AG04450 (cell line): ENCODE measurements at regions not wholly inside any gene's neighbourhood (a gene's known extent, or its start where the extent isn't known, plus 50 kb on each side); places are given as distances from the start of the nearest gene placed in this dataset.
"Not testable (repeated sequence)": the region's sequence is repeated elsewhere in the genome, so short reads cannot be mapped to it uniquely, and the experiment has no call there.

Experiments used
- CTCF ChIA-PET: fragments of 300-600, 350-600 bp; formaldehyde crosslinking; extraction: SDS; loops from one replicate; lab custom pipeline; 2022; ENCODE audit warnings: antibody characterized with exemption, inconsistent platforms; lab: Charles Lee
- POLR2A ChIA-PET: fragments of 350-600 bp; formaldehyde crosslinking; extraction: SDS; loops from one replicate; lab custom pipeline; 2021; ENCODE audit warnings: antibody characterized with exemption, inconsistent platforms; lab: Yijun Ruan, JAX
- DNase-seq: peaks from one replicate; pipeline ENCODE4 v3.0.0-alpha.2; 2011; ENCODE audit warnings: low read depth, low spot score
- H3K27ac ChIP-seq: one replicate; pipeline ENCODE4 v1.5.1; 2012; ENCODE audit warnings: low read depth, low read length, control low read depth
- H3K27me3 ChIP-seq: one replicate; pipeline ENCODE4 v1.6.0; 2012; ENCODE audit warnings: low read length; ENCODE audit not compliant: control insufficient read depth, insufficient read depth
- H3K4me3 ChIP-seq: 2 replicates; pipeline ENCODE4 v1.5.1; 2011; ENCODE audit warnings: mild to moderate bottlenecking, low read depth, low read length, control low read depth
- H3K9me3 ChIP-seq: 2 replicates; pipeline ENCODE4 v1.5.1; 2012; ENCODE audit warnings: low read length; ENCODE audit not compliant: control insufficient read depth, insufficient read depth
- CTCF ChIP-seq: IDR thresholded peaks from 2 replicates; pipeline ENCODE4 v1.5.1; 2011; ENCODE audit warnings: low read depth, low read length, control low read depth, inconsistent platforms

GRCh38 chr2:8125741-8126711 lies 555.8 kb upstream of the ID2 start:
- H3K27me3 ChIP-seq, result no peaks in the 10 kb centered on the region
- no peak for TF ChIP-seq CTCF
- DNase-seq, result no peak
- H3K9me3 ChIP-seq, result no peaks in the 10 kb centered on the region
- H3K27ac ChIP-seq, result no peak overlapping the region
- ChIA-PET POLR2A (no interaction called here), CTCF (interaction anchor here (1.4 kb wide), 1 partner anchor 14 kb away, joined by 3 read pairs; no protein-coding TSS in a partner anchor)
- H3K4me3 ChIP-seq, result no peak overlapping the region

GRCh38 chr2:8126783-8127182 lies 555.1 kb upstream of the ID2 start:
- no peak overlapping the region for H3K4me3 ChIP-seq
- H3K27ac ChIP-seq, result no peak overlapping the region
- no peaks in the 10 kb centered on the region for H3K27me3 ChIP-seq
- TF ChIP-seq CTCF, result no peak
- POLR2A ChIA-PET, result no interaction called here
- DNase-seq, result no peak
- CTCF ChIA-PET, result interaction anchor here (1.4 kb wide), 1 partner anchor 13 kb away, joined by 3 read pairs; no protein-coding TSS in a partner anchor
- H3K9me3 ChIP-seq, result no peaks in the 10 kb centered on the region

GRCh38 chr2:8131423-8131822 lies 550.4 kb upstream of the ID2 start:
- POLR2A ChIA-PET, H3K4me3 ChIP-seq, H3K27ac ChIP-seq, DNase-seq, H3K9me3 ChIP-seq, H3K27me3 ChIP-seq, CTCF ChIA-PET: not testable (repeated sequence)

GRCh38 chr2:8132351-8132831 lies 549.5 kb upstream of the ID2 start:
- Histone ChIP-seq H3K9me3 (no peaks in the 10 kb centered on the region; the same call in 1 of the 2 replicates), H3K27me3 (no peaks in the 10 kb centered on the region), H3K4me3 (no peak overlapping the region), H3K27ac (no peak overlapping the region)
- ChIA-PET POLR2A (no interaction called here), CTCF (no interaction called here)
- no peak for DNase-seq
- TF ChIP-seq CTCF, result no peak

- Histone ChIP-seq H3K27ac (no peak overlapping the region), H3K4me3 (no peak overlapping the region), H3K27me3 (no peaks in the 10 kb centered on the region), H3K9me3 (no peaks in the 10 kb centered on the region; the same call in 1 of the 2 replicates)
- no peak for TF ChIP-seq CTCF
- no peak for DNase-seq
- ChIA-PET CTCF (interaction anchor here (0.5 kb wide), 1 partner anchor 929 kb away, joined by 3 read pairs; no protein-coding TSS in a partner anchor), POLR2A (no interaction called here)
Measured at GRCh38 chr2:8132879-8133278, 549.0 kb upstream of the ID2 start.
